HG03354 (cell line): ENCODE measurements at regions not wholly inside any gene's neighbourhood (a gene's known extent, or its start where the extent isn't known, plus 50 kb on each side); places are given as distances from the start of the nearest gene placed in this dataset.

ENCODE experiments used
- ATAC-seq: cut with Tn5 transposase; IDR thresholded peaks from one replicate; pipeline ENCODE4 v1.9.1; 2021; ENCODE audit warnings: mild to moderate bottlenecking; ENCODE audit not compliant: unreplicated experiment, poor library complexity, severe bottlenecking

- ATAC-seq, result no peak
These were observed 188.2 kb upstream of the ZNF536 start for GRCh38 chr19:30183807-30184490.

- no peak for ATAC-seq
These were observed 170.1 kb upstream of the ZNF536 start for GRCh38 chr19:30202060-30202600.

GRCh38 chr19:30204721-30205120 lies 167.5 kb upstream of the ZNF536 start:
- no peak for ATAC-seq

- ATAC-seq, result no peak
These were observed 166.0 kb upstream of the ZNF536 start for GRCh38 chr19:30206187-30206586.

GRCh38 chr19:30207357-30207756 lies 164.8 kb upstream of the ZNF536 start:
- no peak for ATAC-seq

- no peak for ATAC-seq
These were observed 163.6 kb upstream of the ZNF536 start for GRCh38 chr19:30208436-30209060.

GRCh38 chr19:30209617-30210600 lies 162.3 kb upstream of the ZNF536 start:
- ATAC-seq, result no peak

GRCh38 chr19:30212574-30212973 lies 159.6 kb upstream of the ZNF536 start:
- ATAC-seq, result no peak

GRCh38 chr19:30214651-30215051 lies 157.5 kb upstream of the ZNF536 start:
- no peak for ATAC-seq

- ATAC-seq, result no peak
These were observed 156.9 kb upstream of the ZNF536 start for GRCh38 chr19:30215248-30215647.

- no peak for ATAC-seq
These were observed 155.7 kb upstream of the ZNF536 start for GRCh38 chr19:30216453-30216852.

- ATAC-seq, result no peak
These were observed 154.7 kb upstream of the ZNF536 start for GRCh38 chr19:30217461-30217860.

GRCh38 chr19:30219702-30220101 lies 152.5 kb upstream of the ZNF536 start:
- ATAC-seq, result no peak

- ATAC-seq, result no peak
These were observed 151.0 kb upstream of the ZNF536 start for GRCh38 chr19:30221176-30221575.

- no peak for ATAC-seq
These were observed 149.7 kb upstream of the ZNF536 start for GRCh38 chr19:30222428-30222873.

- ATAC-seq, result no peak
These were observed 149.0 kb upstream of the ZNF536 start for GRCh38 chr19:30222992-30223865.

GRCh38 chr19:30223866-30224688 lies 148.1 kb upstream of the ZNF536 start:
- ATAC-seq, result no peak
